NCI-H510A (cell line): ENCODE measurements at regions not wholly inside any gene's neighbourhood (a gene's known extent, or its start where the extent isn't known, plus 50 kb on each side); places are given as distances from the start of the nearest gene placed in this dataset.

Experiments
- DNase-seq: peaks from one replicate; lab custom pipeline; 2025; lab: John Stamatoyannopoulos, UW

DNA sequence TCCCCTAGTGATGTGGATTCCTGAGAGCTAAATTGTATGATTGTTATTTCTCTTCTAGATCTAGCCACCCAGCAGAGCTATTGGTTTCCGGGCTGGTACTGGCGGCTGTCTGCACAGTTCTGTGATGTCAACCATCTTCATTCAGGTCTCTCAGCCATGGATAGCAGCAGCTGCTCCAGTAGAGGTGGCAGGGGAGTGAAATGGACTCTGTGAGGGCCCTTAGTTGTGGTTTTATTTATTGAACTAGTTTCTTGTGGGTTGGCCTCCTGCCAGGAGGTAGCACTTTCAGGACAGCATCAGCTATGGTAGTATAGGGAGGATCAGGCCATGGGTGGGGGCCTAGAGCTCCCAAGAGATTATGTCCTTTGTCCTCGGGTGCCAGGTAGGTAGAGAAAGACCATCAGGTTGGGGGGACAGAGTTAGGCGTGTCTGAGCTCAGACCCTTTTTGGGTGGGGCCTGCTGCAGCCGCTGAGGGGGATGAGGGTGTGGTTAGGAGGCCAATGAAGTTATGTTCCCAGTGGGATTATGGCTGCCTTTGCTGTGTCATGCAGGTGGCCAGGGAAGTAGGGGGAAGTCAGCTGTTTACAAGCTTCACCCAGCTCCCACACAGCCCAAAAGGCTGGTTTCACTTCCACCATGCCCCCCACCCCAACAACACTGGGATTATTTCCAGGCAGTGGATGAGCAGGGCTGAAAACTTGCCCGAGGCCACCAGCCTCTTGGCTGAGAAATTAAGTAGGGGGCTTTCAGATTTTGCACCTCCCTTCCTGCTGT, 55.1 kb upstream of the RGS4 start:
- DNase-seq: peak; percentile 76

DNA sequence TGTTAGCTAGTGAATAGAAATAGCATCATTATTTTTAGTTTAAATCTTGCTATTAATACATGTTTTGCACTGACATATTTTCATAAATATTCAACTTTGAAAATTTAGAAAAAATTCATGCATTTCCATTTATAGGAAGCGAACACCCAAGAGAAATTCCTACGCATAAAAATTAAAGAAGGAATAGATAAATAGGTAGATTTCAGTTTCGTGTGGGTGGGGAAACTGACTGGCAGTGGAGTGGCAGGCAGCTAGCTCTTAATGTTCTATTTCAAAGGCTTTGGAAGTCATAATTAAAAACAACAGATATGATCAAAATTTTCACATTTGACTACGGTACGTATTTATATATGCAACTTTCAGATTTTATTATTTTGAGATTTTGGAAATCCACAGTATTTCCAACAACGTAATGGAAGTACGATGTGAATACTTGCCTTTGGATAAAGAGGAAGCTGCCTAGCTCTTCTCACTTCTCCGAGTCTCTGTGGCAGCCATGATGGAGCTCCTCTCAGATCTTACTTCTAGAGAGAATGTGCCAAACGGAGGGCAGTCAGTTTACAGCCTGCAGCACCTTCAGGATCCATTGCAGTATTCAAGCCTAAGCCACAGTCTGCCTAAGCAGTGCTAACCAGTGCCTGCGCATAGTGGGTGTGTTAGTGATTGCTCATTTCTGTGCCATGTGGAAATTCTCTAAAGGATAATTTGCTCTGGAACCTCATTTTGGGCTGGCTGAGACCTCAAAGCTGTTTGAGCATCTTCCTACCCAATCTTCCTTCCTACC, 62.9 kb upstream of the RGS4 start:
- DNase-seq: no peak

DNA sequence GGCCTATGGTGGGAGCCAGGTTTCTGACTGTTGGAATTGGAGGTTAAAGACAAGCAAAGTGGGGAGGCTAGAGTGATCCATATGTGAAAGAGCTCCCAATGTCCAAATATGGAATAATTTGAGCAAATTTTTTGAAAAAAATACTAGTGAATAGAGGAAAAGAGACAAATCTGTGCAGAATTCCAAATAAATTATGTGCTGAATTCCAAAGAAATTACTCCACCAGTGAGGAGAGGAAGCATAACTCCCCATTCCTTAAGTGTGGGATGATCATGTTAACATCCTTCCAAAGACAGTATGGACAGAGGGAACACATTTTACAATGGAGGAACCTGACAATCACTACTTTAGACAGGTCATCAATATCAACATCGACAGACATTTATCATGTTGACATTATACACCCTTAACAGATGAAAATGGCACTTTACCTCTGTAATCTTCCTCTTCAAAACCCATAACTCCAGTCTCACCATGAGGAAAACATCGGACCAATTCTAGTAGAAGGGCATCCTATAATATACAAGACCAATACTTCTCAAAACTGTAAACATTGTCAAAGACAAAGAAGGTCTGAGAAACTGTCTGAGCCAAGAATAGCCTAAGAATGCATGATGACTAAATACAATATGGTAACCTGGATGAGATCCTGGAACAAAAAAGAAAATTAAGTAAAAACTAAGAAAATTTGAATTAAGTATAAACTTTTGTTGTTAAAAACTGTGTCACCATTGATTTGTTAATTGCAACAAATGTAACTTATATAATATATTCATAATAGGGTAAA, 71.5 kb upstream of the RGS4 start:
- DNase-seq: no peak

- no peak for DNase-seq
Measured at GRCh38 chr1:162996261-162996660, 72.9 kb upstream of the RGS4 start.

DNA sequence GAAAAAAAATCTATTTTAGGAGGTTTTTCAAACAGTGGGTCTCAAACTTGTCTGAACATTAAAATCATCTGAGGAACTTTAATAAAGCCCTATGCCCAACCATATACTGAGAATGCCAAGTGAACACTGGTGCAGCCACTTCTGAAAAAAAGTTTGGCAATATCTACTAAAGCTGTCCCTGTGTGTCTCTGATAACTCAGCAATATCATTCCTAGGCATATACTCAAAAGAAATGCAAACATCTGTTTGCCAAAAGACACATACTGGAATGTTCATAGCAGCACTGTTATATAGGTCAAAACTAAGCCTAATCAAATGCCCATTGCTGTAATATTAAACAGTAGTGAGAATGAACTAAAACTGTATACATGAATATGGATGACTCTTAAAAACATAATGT, 74.2 kb upstream of the RGS4 start:
- no peak for DNase-seq

DNA sequence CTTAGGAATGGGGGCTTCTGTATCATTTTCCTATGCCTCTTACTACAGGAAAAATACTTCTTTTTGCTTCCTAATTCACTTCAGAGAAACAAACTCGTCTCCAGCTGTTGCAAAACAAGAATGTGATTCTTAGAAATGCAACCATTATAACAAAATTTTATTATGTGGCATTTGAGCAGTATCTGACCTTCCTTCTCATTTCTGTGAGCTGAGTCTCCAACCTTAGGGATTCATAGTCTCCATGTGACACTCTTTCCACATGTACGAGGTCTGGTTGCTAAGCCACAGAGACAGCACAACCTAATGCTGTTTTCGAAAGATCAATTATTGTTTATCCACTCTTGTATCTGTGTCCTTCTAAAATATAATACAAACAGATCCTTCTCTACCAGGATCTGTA, 75.3 kb upstream of the RGS4 start:
- DNase-seq: no peak

DNA sequence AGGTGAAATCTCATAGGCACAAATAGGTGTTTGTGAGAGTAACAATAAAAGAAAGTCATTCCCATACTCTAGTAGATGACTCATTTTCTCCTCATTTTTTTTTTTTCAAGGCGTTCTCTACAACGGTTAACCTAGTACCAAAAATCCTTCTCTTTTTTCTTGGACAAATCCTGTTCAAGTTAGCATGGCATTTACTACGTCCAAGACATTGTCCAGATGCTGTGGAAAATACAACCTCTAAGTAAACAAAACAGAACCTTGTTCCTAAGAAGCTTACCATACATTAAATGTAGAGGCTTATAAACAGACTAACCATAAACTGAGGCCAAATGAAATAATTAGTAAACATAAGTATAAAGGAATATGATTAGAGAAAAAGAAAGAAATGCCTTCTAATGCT, 76.2 kb upstream of the RGS4 start:
- DNase-seq: no peak

DNA sequence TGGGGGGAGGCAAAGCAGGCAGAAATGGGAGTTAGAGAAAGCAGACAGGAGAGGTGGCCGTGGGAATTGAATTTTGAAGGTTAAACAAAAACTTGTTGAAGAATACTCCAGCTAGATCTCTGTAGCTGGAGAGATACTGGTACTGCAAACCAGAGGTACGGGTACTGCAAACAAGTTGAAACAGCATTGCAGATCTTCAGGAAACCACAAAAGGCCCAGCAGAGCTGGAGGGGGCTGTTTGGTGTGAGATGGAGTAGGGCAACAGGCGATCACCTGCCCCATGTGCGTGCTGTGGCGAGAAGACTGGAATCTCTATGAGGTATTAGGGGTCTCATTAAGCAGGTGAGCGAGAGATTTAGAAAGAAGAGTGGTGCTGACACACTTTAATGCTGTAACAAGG, 77.7 kb upstream of the RGS4 start:
- DNase-seq: no peak

DNA sequence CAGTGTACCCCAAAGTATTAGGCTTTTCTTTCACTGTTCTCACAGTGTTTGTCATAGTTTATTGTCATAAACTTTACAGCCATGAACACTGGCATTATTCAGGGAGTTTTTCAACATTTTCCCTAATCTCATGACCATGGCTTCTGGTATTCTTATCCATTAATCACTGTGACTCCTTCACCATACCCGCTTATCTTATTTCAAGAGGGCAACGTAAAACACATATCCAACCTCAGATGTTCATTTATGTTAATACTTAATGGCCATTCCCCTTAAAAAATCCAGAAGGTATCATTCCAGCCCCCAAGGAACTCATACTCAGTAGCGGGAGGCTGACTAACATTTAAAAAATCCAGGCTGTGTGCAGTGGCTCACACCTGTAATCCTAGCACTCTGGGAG, 78.5 kb upstream of the RGS4 start:
- DNase-seq: no peak

- DNase-seq: no peak
Measured at GRCh38 chr1:162988869-162989268, 80.3 kb upstream of the RGS4 start.

GRCh38 chr1:162987866-162988265, 81.3 kb upstream of the RGS4 start:
- DNase-seq: no peak

- no peak for DNase-seq
Measured at GRCh38 chr1:162985816-162986435, 83.2 kb upstream of the RGS4 start.

DNA sequence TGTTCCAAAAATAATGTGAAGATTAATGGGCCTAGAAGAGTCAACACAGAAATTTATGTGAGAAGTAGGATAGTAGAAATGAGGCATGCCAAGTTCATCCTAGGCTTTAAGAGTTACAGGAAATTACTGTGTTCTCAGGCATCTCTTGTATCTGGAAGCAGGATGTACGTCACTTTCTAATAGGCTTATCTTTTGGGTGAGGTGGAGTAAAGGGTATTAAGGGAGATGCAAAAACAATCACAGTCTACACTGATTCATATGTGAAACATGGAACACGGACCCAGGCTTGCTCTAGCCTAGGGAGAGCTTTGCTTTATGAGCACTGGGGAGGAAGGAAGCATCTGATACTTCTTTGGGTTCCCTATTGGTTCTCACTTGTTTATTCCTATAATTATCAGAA, 84.5 kb upstream of the RGS4 start:
- DNase-seq: no peak

GRCh38 chr1:162983671-162984425, 85.3 kb upstream of the RGS4 start:
- DNase-seq: no peak

GRCh38 chr1:162982364-162982763, 86.8 kb upstream of the RGS4 start:
- DNase-seq: no peak

DNA sequence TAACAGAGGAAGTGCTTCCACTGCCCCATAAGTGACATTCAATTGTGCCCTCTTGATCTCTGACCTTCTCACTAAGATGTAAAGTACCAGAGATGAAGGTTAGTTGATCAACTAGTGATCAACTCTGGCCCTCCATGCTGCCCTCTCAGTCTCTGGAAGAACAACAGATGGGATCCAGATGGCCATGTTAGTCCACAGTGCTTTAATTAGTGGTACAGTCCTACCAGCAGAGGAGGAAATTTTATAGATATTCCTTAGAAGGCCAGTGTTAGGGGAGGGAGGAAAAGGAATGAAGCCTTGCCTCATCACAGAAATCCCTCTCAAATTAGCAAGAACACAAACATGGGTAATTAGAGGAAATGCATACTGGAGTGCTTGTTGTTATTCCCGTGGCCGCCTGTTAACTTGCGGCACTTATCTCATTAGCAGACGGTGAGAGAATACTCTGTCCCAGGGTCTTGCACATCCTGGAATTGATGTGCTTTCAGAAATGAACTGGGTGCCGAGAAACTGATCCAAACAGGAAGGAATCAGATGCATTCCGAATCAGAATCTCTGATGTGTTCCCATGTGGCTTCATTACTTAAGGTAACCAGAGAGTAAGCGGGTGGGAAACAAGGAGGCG, 91.1 kb upstream of the RGS4 start:
- DNase-seq: no peak

DNA sequence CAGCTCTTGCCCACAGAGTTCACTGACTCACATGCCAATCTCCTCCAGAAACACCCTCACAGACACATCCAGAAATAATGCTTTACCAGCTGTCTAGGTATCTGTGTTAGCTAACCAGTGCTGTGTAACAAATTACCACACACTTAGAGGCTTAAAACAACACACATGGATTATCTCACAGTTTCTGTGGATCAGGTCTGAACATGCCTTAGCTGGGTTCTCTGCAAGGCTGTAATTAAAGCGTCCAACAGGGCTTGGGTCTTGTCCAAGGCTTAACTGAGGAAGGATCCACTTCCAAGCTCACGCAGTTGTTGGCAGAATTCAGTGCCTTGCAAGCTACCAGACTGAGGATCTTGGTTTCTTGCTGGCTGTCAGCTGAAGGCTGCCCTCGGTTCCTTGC, 92.5 kb upstream of the RGS4 start:
- no peak for DNase-seq

GRCh38 chr1:162974810-162975209, 94.4 kb upstream of the RGS4 start:
- no peak for DNase-seq

- no peak for DNase-seq
Measured at GRCh38 chr1:162973381-162973795, 95.8 kb upstream of the RGS4 start.

DNA sequence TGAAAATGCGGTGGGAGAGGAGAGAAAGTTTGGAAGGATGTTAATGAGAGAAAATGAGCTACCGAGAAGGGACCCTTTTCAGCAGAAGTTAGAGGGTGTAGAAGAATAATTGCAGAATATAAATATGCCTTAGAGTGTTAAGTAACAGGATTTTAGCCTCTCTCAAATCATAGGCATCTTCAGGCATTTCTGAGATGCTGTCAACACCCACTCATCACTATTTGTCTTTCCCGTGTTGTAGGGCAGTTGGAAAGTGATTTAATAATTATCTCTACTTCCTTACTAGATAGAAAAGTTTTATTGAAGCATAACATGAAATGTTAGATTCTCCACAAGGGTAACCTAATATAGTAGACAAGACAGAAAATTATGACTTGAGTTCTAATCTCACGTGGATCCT, 96.4 kb upstream of the RGS4 start:
- DNase-seq: no peak

DNA sequence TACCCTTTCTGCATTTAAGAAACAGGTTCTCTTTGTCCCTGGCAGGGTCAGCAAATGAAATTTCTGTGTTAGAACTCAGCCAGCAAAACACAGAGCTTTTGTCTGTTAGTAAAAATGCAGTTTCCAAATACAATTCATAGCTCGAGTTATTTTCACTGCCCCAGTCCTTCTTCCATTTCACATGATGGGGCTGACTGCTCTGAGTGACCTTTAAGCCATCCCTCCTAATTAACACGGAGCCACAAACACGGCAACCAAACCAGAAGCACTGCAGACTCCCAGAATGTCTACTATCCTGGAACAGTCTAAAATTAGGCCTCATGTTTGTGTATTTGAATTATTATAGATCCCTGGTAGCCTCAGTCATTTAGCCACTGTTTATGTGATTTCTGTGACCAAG, 99.1 kb upstream of the RGS4 start:
- DNase-seq: no peak
